GM10266 (cell line): ENCODE measurements at regions not wholly inside any gene's neighbourhood (a gene's known extent, or its start where the extent isn't known, plus 50 kb on each side); places are given as distances from the start of the nearest gene placed in this dataset.

ENCODE experiments used
- DNase-seq: peaks from one replicate; pipeline ENCODE4 v3.0.0; 2012; ENCODE audit errors: extremely low spot score
- TF ChIP-seq, protein P1 (sequence below): IDR thresholded peaks from 2 replicates; pipeline ENCODE4 v1.5.1; 2012; ENCODE audit warnings: mild to moderate bottlenecking, low read depth; ENCODE audit not compliant: control insufficient read depth, insufficient read depth; ENCODE audit errors: missing control alignments

GRCh38 chr4:177740563-177740962 lies 298.3 kb upstream of the AGA start:
- TF ChIP-seq, protein P1, sequence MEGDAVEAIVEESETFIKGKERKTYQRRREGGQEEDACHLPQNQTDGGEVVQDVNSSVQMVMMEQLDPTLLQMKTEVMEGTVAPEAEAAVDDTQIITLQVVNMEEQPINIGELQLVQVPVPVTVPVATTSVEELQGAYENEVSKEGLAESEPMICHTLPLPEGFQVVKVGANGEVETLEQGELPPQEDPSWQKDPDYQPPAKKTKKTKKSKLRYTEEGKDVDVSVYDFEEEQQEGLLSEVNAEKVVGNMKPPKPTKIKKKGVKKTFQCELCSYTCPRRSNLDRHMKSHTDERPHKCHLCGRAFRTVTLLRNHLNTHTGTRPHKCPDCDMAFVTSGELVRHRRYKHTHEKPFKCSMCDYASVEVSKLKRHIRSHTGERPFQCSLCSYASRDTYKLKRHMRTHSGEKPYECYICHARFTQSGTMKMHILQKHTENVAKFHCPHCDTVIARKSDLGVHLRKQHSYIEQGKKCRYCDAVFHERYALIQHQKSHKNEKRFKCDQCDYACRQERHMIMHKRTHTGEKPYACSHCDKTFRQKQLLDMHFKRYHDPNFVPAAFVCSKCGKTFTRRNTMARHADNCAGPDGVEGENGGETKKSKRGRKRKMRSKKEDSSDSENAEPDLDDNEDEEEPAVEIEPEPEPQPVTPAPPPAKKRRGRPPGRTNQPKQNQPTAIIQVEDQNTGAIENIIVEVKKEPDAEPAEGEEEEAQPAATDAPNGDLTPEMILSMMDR: no peak
- DNase-seq: no peak

DNA sequence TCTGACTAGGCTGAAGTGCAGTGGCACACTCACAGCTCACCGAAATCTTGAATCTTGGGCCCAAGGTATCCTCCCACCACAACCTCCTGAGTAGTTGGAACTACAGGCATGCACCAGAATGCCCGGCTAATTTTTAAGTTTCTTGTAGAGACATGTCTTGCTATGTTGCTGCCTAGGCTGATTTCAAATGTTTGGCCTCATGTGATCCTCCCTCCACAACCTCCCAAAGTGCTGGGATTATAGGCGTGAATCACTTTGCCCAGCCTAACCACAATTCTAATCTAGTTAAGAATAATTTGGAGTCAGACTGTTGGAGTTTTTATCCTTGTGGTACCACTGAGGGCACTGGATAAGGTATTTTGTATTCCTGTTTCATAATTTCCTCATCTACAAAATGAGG lies 317.5 kb upstream of the AGA start:
- TF ChIP-seq, protein P1: no peak
- DNase-seq: no peak

DNA sequence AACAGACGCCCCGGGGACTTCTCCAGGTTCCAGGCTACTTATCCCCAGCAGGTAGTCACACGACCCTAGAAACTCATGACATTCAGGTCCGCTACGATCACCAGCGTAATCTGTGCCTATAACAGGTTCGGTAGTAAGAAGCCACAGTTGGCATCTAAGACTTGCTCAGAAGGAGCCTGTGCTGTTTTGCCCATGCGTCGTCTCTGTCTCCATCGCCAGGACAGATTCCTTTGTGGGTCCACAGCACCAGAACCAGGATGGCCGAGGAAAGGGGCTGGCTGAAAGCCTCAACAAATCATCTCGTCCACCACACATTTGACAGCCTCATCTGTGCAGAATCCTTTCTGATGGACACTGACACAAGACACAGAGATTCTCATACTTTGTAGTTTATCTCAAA lies 319.5 kb upstream of the AGA start:
- TF ChIP-seq, protein P1: no peak
- DNase-seq: no peak

- TF ChIP-seq, protein P1: no peak
- DNase-seq: no peak
Measured at GRCh38 chr4:177769155-177769554, 326.9 kb upstream of the AGA start.

- DNase-seq: no peak
- TF ChIP-seq, protein P1: no peak
Measured at GRCh38 chr4:177770776-177771175, 328.5 kb upstream of the AGA start.

DNA sequence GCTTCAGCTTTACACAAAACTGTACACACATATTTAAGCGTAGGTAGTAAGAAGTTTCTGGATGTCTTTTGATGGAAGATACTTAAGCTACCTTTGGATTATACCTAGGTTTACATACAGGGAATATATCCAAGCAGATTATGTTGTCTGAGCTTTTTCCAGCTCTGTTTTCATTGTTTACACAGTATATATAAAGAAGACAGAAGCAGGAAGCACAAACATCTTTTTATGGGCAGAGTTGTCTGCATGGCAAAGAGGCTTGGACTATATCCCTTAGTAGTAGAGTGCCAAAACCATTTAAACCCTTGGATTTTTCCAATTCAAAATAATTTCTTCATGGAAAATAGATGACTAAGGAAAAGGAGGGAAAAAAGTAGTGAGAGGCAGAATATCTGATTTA lies 329.4 kb upstream of the AGA start:
- TF ChIP-seq, protein P1: no peak

GRCh38 chr4:177778623-177779022 lies 336.4 kb upstream of the AGA start:
- no peak for DNase-seq
- TF ChIP-seq, protein P1: no peak

More for the DNA sequence above, 329.4 kb upstream of the AGA start:
- no peak for DNase-seq
